Endothelial cell (in vitro differentiated cells): ENCODE measurements at regions not wholly inside any gene's neighbourhood (a gene's known extent, or its start where the extent isn't known, plus 50 kb on each side); places are given as distances from the start of the nearest gene placed in this dataset.

Experiments used
- DNase-seq: peaks from one replicate; pipeline ENCODE4 v3.0.0; 2021; ENCODE audit warnings: low spot score
- H3K27ac Mint-ChIP-seq: one replicate; pipeline ENCODE4 v1.8.0; 2021; ENCODE audit warnings: mixed read lengths, inconsistent platforms; ENCODE audit not compliant: unreplicated experiment
- H3K27me3 Mint-ChIP-seq: one replicate; pipeline ENCODE4 v1.8.0; 2021; ENCODE audit warnings: mild to moderate bottlenecking, moderate library complexity, mixed read lengths, inconsistent platforms; ENCODE audit not compliant: unreplicated experiment
- H3K36me3 Mint-ChIP-seq: one replicate; pipeline ENCODE4 v1.8.0; 2021; ENCODE audit warnings: mild to moderate bottlenecking, low read depth, mixed read lengths, inconsistent platforms; ENCODE audit not compliant: unreplicated experiment
- H3K4me1 Mint-ChIP-seq: one replicate; pipeline ENCODE4 v1.8.0; 2021; ENCODE audit warnings: mild to moderate bottlenecking, mixed read lengths, inconsistent platforms; ENCODE audit not compliant: unreplicated experiment
- H3K4me3 Mint-ChIP-seq: one replicate; pipeline ENCODE4 v1.8.0; 2021; ENCODE audit warnings: mild to moderate bottlenecking, mixed read lengths, inconsistent platforms; ENCODE audit not compliant: unreplicated experiment
- H3K9me3 Mint-ChIP-seq: one replicate; pipeline ENCODE4 v1.8.0; 2021; ENCODE audit warnings: mixed read lengths, inconsistent platforms; ENCODE audit not compliant: unreplicated experiment
- TF ChIP-seq, protein P1 (sequence below): fragments of 200-600 bp; sonication (generic); IDR thresholded peaks from one replicate; pipeline ENCODE4 v1.5.0; 2021; ENCODE audit warnings: antibody characterized with exemption; ENCODE audit not compliant: unreplicated experiment

DNA sequence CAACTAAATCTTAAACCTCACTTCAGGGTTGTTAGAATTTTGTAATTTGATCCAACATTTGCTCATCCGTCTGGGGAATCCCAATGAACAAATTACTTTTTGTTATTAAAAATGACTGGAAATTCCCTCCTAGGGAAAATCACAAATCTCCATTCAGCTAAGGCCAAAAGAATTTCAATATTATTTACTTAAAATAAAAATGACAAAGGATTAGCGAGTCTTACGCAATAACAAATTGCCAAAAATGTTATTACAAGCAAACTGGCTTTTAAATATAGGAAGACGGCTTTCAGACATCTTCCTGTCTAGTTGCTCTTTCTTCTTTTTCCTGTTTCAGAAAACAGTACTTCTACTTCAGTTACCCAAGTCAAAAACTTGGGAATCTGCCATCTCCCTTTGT lies 92.4 kb upstream of the TSPAN8 start:
- Mint-ChIP-seq H3K27ac (no peak overlapping the region), H3K9me3 (peaks cover 6% of the 10 kb centered on the region), H3K36me3 (no peaks in the 10 kb centered on the region), H3K4me1 (no peaks in the 10 kb centered on the region), H3K4me3 (no peak overlapping the region), H3K27me3 (no peaks in the 10 kb centered on the region)
- TF ChIP-seq, protein P1, sequence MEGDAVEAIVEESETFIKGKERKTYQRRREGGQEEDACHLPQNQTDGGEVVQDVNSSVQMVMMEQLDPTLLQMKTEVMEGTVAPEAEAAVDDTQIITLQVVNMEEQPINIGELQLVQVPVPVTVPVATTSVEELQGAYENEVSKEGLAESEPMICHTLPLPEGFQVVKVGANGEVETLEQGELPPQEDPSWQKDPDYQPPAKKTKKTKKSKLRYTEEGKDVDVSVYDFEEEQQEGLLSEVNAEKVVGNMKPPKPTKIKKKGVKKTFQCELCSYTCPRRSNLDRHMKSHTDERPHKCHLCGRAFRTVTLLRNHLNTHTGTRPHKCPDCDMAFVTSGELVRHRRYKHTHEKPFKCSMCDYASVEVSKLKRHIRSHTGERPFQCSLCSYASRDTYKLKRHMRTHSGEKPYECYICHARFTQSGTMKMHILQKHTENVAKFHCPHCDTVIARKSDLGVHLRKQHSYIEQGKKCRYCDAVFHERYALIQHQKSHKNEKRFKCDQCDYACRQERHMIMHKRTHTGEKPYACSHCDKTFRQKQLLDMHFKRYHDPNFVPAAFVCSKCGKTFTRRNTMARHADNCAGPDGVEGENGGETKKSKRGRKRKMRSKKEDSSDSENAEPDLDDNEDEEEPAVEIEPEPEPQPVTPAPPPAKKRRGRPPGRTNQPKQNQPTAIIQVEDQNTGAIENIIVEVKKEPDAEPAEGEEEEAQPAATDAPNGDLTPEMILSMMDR, result no peak
- DNase-seq, result no peak

- Mint-ChIP-seq H3K4me3 (no peak overlapping the region), H3K4me1 (no peaks in the 10 kb centered on the region), H3K27me3 (no peaks in the 10 kb centered on the region), H3K27ac (no peak overlapping the region), H3K36me3 (no peaks in the 10 kb centered on the region), H3K9me3 (no peaks in the 10 kb centered on the region)
- TF ChIP-seq, protein P1, result no peak
- no peak for DNase-seq
Observed at GRCh38 chr12:71243370-71243769, 85.6 kb upstream of the TSPAN8 start.

DNA sequence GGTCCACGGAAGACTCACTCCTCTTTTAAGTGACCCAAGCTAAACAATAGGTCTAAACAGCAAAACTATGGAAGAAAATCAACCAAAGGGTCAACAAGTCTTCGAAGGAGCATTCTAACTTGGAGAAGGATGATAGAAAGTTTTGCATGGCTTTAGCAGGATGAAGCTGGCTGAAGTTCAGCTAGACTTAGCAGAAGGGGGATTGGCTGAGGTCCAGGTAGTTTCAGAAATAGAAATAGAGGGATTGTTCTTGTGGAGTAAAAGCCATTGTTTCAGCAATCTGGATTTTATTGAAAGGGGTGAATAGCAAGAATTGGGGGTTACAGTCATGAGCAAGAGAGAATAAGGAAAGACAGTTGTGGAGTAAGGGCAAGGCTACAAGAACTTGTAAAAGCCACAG lies 84.7 kb upstream of the TSPAN8 start:
- Mint-ChIP-seq H3K27ac (no peak overlapping the region), H3K9me3 (no peaks in the 10 kb centered on the region), H3K27me3 (no peaks in the 10 kb centered on the region), H3K4me3 (no peak overlapping the region), H3K4me1 (no peaks in the 10 kb centered on the region), H3K36me3 (no peaks in the 10 kb centered on the region)
- TF ChIP-seq, protein P1, result no peak
- no peak for DNase-seq

DNA sequence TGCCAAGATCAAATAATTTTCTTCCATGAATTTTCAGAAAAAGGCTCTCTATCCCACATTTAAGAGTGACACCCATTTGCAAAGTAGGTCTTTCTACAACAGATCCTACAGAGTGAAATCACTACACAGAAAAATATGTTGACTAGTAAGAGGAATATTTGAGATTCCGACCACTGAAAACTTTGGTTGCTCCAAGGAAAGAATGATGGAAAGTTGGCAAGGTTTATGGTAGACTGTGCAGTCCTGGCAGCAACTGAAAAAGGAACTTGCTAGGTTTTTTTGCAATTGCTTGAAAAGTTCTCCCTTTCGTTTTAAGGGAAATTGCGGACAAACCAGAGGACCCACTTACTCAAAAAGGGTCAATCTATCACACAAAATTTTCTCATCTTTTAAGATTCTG lies 83.1 kb upstream of the TSPAN8 start:
- TF ChIP-seq, protein P1, result no peak
- Mint-ChIP-seq H3K4me3 (no peak overlapping the region), H3K9me3 (no peaks in the 10 kb centered on the region), H3K4me1 (no peaks in the 10 kb centered on the region), H3K36me3 (no peaks in the 10 kb centered on the region), H3K27ac (no peak overlapping the region), H3K27me3 (no peaks in the 10 kb centered on the region)
- no peak for DNase-seq

- Mint-ChIP-seq H3K4me1 (no peaks in the 10 kb centered on the region), H3K27me3 (no peaks in the 10 kb centered on the region), H3K27ac (no peak overlapping the region), H3K4me3 (no peak overlapping the region), H3K9me3 (no peaks in the 10 kb centered on the region), H3K36me3 (no peaks in the 10 kb centered on the region)
- no peak for DNase-seq
- TF ChIP-seq, protein P1, result no peak
Observed at GRCh38 chr12:71239731-71240130, 81.9 kb upstream of the TSPAN8 start.
